Activated CD4-positive, alpha-beta T cell treated with anti-CD3 and anti-CD28 coated beads, Interleukin-2, amount 10 ng/mL, durations not matched to agents 7 days and 5 days (primary cell): ENCODE measurements at regions not wholly inside any gene's neighbourhood (a gene's known extent, or its start where the extent isn't known, plus 50 kb on each side); places are given as distances from the start of the nearest gene placed in this dataset.

Experiments used
- CTCF ChIA-PET: fragments of 350-600 bp; sonication (Branson Sonifier 250); formaldehyde crosslinking; loops from one replicate; lab custom pipeline; 2021; ENCODE audit warnings: antibody characterized with exemption; lab: Charles Lee
- POLR2A ChIA-PET: fragments of 350-600 bp; sonication (Branson Sonifier 250); formaldehyde crosslinking; loops from one replicate; lab custom pipeline; 2021; ENCODE audit warnings: antibody characterized with exemption; lab: Charles Lee
- DNase-seq: peaks from one replicate; pipeline ENCODE4 v3.0.0-alpha.2; 2020
- H3K27ac Mint-ChIP-seq: one replicate; pipeline ENCODE4 v1.8.0; 2021; ENCODE audit warnings: mild to moderate bottlenecking, moderate library complexity, mixed read lengths
- H3K27me3 Mint-ChIP-seq: one replicate; pipeline ENCODE4 v1.8.0; 2021; ENCODE audit warnings: mixed read lengths
- H3K36me3 Mint-ChIP-seq: one replicate; pipeline ENCODE4 v1.8.0; 2021; ENCODE audit warnings: low read depth, mixed read lengths
- H3K4me1 Mint-ChIP-seq: one replicate; pipeline ENCODE4 v1.8.0; 2021; ENCODE audit warnings: mixed read lengths
- H3K4me3 Mint-ChIP-seq: one replicate; pipeline ENCODE4 v1.8.0; 2021; ENCODE audit warnings: mild to moderate bottlenecking, moderate library complexity, mixed read lengths
- H3K9me3 Mint-ChIP-seq: one replicate; pipeline ENCODE4 v1.8.0; 2021; ENCODE audit warnings: mixed read lengths

DNA sequence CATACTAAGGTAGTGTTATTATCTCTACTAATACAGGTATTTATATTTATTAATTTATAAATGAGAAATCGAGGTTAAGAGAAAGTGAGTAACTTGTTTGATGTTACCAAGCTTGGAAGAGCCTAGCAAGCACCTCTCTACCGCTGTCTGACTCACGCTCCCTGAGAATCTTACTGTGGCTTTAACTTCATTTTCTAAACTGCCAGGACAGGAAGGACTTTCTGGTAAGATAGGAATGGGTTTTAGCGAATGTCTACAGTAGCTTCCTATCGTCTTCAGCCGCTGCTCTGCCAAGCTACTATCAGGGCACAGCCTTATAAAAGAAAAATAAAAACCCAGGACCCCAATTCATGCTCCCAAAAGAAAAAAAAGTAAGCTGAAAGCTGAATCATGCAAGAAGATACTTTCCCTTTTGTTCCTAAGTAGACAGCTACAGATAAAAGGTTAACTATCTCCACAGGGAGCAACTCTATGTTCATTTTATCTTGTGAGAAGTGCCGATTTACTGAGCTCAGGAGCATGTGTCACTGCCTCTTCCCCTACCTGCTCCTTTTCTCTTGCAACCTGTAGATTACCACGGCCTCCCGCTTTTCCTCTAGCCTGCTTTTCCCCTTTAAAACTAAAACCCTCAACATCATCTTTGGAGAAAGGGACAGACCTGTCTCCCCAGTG lies 60.2 kb downstream of the THNSL1 start:
- H3K9me3 Mint-ChIP-seq, result no peaks in the 10 kb centered on the region
- peaks cover 10% of the 10 kb centered on the region for H3K27me3 Mint-ChIP-seq
- no peak for DNase-seq
- H3K36me3 Mint-ChIP-seq, result no peaks in the 10 kb centered on the region
- peaks cover 3% of the 10 kb centered on the region for H3K4me1 Mint-ChIP-seq
- H3K27ac Mint-ChIP-seq, result no peak overlapping the region
- POLR2A ChIA-PET, result no interaction called here
- no peak overlapping the region for H3K4me3 Mint-ChIP-seq
- CTCF ChIA-PET, result no interaction called here

DNA sequence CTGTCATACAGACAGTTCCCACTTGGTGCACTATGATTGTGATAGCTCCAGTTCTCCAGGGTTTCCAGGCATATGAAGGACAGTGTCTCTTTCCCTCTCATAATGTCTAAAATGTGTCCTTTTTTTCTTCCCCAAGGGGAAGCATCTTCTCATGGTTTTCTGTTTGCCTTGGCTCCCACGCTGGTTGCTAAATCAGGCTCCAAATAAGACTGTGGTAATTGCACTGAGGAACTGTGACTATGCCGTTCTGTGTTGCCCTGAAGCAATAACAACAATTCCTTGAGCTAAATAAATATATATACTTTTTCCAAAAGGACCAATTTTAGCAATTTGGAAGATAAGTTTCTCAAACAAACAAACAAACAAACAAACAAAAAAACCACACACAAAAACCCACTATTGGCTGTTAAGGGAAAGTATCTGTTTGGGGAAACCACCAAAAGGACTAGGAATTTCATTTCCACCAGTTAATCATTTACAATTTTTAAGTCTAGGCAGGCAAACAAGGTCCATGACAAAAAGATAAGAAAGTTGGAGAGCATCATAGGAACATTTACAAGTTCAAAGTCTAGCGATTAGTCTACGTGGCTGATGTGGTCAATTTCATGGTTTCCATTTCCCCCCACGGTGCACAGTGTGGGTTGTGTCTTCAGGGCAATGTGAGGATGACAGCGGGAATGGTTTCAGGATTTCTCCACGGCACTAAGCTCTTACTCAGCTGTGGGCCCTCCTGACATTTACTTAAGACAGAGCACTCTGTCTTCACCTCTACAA lies 62.4 kb downstream of the THNSL1 start:
- H3K27ac Mint-ChIP-seq, result no peak overlapping the region
- POLR2A ChIA-PET, result no interaction called here
- peaks cover 17% of the 10 kb centered on the region for H3K27me3 Mint-ChIP-seq
- no peaks in the 10 kb centered on the region for H3K9me3 Mint-ChIP-seq
- CTCF ChIA-PET, result interaction anchor here (1.2 kb wide), 1 partner anchor 351 kb away, joined by 3 read pairs; no protein-coding TSS in a partner anchor
- H3K4me3 Mint-ChIP-seq, result no peak overlapping the region
- peaks cover 3% of the 10 kb centered on the region for H3K4me1 Mint-ChIP-seq
- DNase-seq, result no peak
- H3K36me3 Mint-ChIP-seq, result no peaks in the 10 kb centered on the region

DNA sequence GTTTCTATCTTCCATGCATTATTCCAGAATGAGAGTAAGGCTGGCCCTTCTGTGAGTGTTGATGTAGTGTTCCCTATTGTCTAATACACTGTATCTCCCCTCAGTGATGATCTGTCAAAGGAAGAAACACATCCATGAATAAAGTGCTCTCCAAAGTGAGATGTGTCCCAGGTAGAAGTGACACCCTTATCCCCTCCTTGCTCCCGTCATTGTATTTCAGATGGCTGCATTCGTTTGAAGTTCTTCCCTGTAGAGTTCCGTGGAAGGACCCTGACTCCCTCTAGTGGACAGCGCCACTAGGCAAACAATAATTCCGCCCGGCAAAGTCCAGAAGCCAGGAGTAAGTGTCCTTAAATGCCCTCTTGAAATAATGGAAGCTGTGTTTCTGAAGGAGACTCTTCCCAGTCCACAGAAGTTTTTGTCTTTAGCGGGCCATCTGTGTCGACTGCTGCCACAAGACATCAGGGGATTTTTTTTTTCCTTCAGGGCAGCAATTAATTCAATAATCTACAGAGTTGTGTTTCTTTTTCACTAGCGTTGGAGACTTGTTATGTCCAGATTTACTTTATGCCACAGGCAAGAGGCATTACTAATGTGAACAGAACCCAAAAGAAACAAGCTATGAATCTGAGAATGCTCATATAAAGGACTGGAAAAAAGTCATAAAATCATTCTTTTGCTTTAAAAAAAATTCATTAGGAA lies 64.6 kb downstream of the THNSL1 start:
- H3K4me3 Mint-ChIP-seq, result no peak overlapping the region
- CTCF ChIA-PET, result interaction anchor here (0.6 to 1.2 kb wide), 3 partner anchors 47 to 438 kb away, joined by 3 to 6 read pairs (median 3); no protein-coding TSS in a partner anchor
- no peaks in the 10 kb centered on the region for H3K9me3 Mint-ChIP-seq
- no peaks in the 10 kb centered on the region for H3K36me3 Mint-ChIP-seq
- no peak overlapping the region for H3K27ac Mint-ChIP-seq
- DNase-seq, result peak; percentile 66
- H3K4me1 Mint-ChIP-seq, result peaks cover 3% of the 10 kb centered on the region
- POLR2A ChIA-PET, result no interaction called here
- peaks cover 11% of the 10 kb centered on the region for H3K27me3 Mint-ChIP-seq

DNA sequence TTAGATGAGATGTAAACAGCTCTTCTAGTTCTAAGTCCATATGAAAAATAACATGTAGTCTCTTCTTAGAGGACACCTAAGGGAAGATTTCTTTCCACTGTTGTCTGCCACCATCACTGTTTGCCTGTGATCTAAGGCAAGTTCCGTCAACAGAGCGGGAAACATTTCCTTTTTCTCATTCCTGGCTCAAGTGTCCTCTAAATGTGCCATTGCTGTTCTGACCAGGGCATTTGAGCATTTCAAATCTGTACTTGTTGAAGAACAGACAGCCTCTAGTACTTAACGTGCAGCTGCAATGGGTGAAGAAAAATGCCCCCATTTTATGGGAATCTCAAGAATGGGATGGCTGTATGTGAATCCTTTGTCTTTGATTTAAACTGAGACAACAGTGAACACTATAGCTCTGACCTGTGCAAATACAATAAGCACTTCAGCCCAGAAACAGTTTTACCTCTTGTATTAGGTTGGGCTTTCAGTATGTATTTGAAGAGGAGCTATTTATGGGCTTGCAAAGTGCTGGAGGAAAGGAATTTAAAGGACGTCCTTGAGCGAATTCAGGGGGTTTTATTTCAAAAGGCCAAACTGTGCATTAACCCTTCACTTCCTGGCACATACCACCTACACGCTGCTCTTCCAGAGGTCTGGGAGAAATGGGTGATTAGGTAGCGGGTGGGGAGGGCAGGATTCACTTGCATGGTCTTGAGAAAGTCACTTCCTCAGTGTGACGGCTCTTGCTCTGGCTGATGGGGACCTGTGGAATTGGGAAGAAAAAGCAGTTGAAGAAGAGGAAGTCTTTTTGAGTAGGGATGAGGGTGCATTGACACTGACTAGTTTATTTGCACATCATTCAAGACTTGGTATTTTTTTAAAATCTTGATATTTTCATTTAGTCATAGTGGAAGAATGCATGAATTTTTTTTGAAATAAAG lies 66.1 kb downstream of the THNSL1 start:
- H3K4me3 Mint-ChIP-seq, result no peak overlapping the region
- no peak overlapping the region for H3K27ac Mint-ChIP-seq
- POLR2A ChIA-PET, result no interaction called here
- H3K4me1 Mint-ChIP-seq, result peaks cover 3% of the 10 kb centered on the region
- H3K27me3 Mint-ChIP-seq, result peaks cover 7% of the 10 kb centered on the region
- H3K9me3 Mint-ChIP-seq, result no peaks in the 10 kb centered on the region
- CTCF ChIA-PET, result interaction anchor here (1.2 kb wide), 1 partner anchor 465 kb away, joined by 6 read pairs; no protein-coding TSS in a partner anchor
- H3K36me3 Mint-ChIP-seq, result no peaks in the 10 kb centered on the region
- DNase-seq, result no peak

DNA sequence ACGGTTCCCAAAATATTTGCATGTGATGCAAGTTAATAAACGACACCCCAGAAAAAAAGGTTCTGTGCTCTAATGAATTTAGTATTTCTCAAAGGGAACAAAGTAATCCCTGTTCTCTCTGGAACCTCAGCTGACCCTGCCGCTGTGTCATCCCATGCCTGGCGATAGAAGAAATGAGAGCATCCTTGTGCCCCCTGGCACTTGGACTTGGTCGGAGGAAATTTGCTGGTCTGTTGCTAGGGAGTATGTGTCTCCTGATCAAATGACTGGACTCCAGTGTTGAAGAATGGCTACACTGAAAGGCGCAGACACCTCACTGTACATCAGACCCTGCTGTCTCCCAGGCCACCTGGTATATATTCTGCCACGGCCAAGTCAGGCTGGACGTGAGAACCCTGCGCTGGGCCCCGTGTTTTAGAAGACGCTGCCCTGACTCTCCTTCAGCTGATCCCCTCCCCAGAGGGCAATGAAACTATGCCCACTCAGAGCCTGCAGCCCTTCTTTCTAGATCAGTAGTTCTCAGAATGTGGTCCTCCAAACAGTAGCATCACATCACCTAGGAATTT lies 67.2 kb downstream of the THNSL1 start:
- Mint-ChIP-seq H3K4me1 (peaks cover 3% of the 10 kb centered on the region), H3K27me3 (peaks cover 12% of the 10 kb centered on the region), H3K4me3 (no peak overlapping the region), H3K36me3 (no peaks in the 10 kb centered on the region), H3K27ac (no peak overlapping the region), H3K9me3 (no peaks in the 10 kb centered on the region)
- DNase-seq, result no peak
- ChIA-PET CTCF (no interaction called here), POLR2A (no interaction called here)

DNA sequence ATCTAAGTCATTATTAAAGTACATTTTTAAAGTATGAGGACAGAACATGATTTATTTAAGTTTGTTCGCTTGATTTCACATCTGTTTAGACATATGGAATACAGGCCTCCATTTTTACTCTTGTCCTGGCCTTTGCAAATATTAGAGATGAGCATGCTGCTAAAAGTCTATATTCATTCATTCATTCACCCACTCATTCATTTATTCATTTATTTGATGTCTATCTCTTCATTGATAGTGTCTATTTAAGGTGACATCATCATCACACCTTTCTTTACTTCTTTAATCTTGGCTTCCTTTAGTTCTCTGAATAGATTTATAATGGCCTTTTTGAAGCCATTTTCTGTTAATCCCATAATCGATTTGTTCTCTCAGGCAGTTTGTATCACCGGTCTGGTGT lies 68.0 kb downstream of the THNSL1 start:
- DNase-seq, result no peak
- CTCF ChIA-PET, result no interaction called here
- POLR2A ChIA-PET, result no interaction called here
- Mint-ChIP-seq H3K4me1 (peaks cover 2% of the 10 kb centered on the region), H3K27ac (no peak overlapping the region), H3K4me3 (no peak overlapping the region), H3K9me3 (no peaks in the 10 kb centered on the region), H3K36me3 (no peaks in the 10 kb centered on the region), H3K27me3 (peaks cover 12% of the 10 kb centered on the region)

DNA sequence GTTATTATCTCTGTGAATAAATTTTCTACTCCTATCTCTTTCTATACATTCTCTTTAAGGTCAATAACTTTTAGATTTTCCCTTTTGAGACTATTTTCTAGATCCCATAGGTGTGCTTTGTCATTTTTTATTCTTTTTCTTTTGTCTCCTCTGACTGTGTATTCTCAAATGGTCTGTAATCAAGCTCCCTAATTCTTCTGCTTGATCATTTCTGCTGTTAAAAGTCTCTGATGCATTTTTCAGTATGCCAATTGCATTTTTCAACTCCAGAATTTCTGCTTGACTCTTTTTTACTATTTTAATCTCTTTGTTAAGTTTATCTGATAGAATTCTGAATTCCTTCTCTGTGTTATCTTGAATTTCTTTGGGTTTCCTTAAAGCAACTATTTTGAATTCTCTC lies 78.2 kb downstream of the THNSL1 start:
- Mint-ChIP-seq H3K36me3 (no peaks in the 10 kb centered on the region), H3K9me3 (peaks cover 14% of the 10 kb centered on the region), H3K4me1 (no peaks in the 10 kb centered on the region), H3K4me3 (no peak overlapping the region), H3K27ac (no peak overlapping the region), H3K27me3 (peaks cover 7% of the 10 kb centered on the region)
- CTCF ChIA-PET, result no interaction called here
- POLR2A ChIA-PET, result no interaction called here
- no peak for DNase-seq

DNA sequence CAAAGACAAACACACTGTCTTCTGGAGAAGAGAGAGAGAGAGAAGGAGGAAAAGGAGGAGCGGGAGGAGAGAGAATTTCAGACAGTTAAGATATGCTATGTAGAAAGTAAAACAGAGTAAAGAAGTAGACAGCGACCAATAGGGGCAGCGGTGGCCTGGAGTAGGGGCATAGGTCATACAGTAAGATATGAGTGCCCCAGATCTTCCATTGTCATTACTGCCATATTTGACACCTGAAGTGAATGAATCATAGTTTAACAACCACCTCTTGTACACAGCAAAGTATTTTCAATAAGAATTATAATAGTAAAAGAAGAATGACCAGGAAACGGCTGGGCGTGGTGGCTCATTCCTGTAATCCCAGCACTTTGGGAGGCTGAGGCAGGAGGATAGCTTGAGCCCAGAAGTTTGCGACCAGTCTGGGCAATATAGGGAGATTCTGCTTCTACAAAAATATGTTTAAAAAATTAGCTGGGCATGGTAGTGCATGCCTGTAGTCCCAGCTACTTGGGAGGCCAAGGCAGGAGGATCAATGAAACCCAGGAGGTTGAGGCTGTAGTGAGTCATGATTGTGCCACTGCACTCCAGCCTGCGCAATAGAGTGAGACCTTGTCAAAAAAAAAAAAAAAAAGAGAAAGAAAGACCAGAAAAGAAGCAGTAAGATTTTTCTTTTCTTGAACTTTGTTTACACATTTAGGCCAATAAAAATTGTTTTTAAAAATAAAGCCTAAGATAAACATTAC lies 77.0 kb upstream of the GPR158 start:
- H3K9me3 Mint-ChIP-seq, result peaks cover 14% of the 10 kb centered on the region
- no peak for DNase-seq
- no peaks in the 10 kb centered on the region for H3K36me3 Mint-ChIP-seq
- CTCF ChIA-PET, result interaction anchor here (0.6 kb wide), 1 partner anchor 144 kb away, joined by 3 read pairs; no protein-coding TSS in a partner anchor
- H3K27ac Mint-ChIP-seq, result no peak overlapping the region
- no peak overlapping the region for H3K4me3 Mint-ChIP-seq
- POLR2A ChIA-PET, result no interaction called here
- no peaks in the 10 kb centered on the region for H3K4me1 Mint-ChIP-seq
- no peaks in the 10 kb centered on the region for H3K27me3 Mint-ChIP-seq

DNA sequence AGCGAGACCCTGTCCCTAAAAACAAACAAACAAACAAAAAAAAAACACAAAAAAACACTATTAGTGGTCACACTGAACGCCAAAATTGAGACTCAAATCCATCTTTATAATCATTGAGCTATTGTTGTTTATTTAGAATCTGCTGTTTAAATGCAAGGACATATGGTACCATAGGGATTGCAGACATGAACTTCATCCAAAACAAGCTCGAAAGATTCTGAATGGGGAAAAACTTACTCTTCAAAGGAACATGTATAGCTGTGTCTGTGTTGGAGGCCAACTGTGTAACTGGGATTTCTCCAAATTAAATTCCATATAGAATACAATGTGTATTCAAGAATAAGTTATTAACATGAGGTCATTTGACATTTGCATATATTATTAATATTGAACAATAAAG lies 74.7 kb upstream of the GPR158 start:
- Mint-ChIP-seq H3K4me1 (no peaks in the 10 kb centered on the region), H3K27ac (no peak overlapping the region), H3K36me3 (no peaks in the 10 kb centered on the region), H3K4me3 (no peak overlapping the region), H3K27me3 (no peaks in the 10 kb centered on the region), H3K9me3 (no peaks in the 10 kb centered on the region)
- CTCF ChIA-PET, result interaction anchor here (0.6 kb wide), 1 partner anchor 819 kb away, joined by 4 read pairs; no protein-coding TSS in a partner anchor
- no peak for DNase-seq
- POLR2A ChIA-PET, result no interaction called here

DNA sequence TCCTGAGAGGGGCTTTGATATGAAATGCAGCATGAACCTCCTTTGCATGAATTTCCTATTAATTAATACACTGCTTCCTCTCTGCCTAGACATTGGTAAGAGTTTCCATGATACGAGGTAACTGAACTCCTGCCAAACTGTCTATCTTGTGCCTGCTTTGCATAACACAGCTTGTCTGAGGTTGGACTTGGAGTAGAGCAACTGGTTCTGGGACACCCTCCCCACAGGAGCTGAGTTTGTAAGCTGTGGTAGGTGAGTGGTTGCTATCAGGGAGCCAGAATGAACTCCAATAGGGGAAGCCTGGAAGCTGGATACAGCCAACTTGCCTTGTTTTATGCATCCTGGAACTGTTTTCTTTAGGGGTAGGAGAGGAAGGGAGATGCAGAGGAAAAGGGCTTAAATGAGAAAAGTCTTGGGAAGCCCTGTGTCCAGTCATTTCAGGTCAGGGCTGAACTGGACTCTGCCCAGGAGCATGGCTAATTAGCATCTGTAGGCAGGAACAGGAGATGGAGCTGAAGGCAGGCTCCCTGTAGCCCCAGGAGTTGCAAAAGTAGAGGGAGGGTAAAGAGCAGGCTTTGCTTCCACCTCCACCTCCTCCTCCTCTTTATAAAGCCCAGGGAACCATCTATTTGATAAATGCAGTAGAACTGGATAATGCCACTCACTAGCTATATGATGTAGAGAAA lies 73.2 kb upstream of the GPR158 start:
- Mint-ChIP-seq H3K4me1 (no peaks in the 10 kb centered on the region), H3K9me3 (no peaks in the 10 kb centered on the region), H3K27me3 (no peaks in the 10 kb centered on the region), H3K4me3 (no peak overlapping the region), H3K27ac (no peak overlapping the region), H3K36me3 (no peaks in the 10 kb centered on the region)
- CTCF ChIA-PET, result interaction anchor here (1.6 kb wide), 1 partner anchor 11 kb away, joined by 5 read pairs; no protein-coding TSS in a partner anchor
- POLR2A ChIA-PET, result no interaction called here
- DNase-seq, result no peak
